ENCODE measurements at regions not wholly inside any gene's neighbourhood (a gene's known extent, or its start where the extent isn't known, plus 50 kb on each side); places are given as distances from the start of the nearest gene placed in this dataset.

- TF ChIP-seq ZBTB34 (CRISPR knock-in tag; IDR thresholded peaks at IDR 0.05): no peak
- TF ChIP-seq GMEB2 (CRISPR knock-in tag; IDR thresholded peaks at IDR 0.05; ENCODE audit: low read depth): no peak
- no peak for TF ChIP-seq ZNF777 (CRISPR knock-in tag; IDR thresholded peaks at IDR 0.05)
- TF ChIP-seq SYNCRIP (IDR thresholded peaks at IDR 0.05; ENCODE audit: insufficient read depth, low read depth, low read length): no peak
- TF ChIP-seq KDM3A (CRISPR knock-in tag; IDR thresholded peaks at IDR 0.05; ENCODE audit: low read depth): no peak
- TF ChIP-seq SOX13 (IDR thresholded peaks at IDR 0.05): no peak
- TF ChIP-seq SOX13 (CRISPR knock-in tag; conservative IDR thresholded peaks at IDR 0.05 in 1 of 2, IDR thresholded peaks at IDR 0.05 in 1 of 2): no peak
- TF ChIP-seq PLRG1 (conservative IDR thresholded peaks at IDR 0.05): no peak
- no peak for TF ChIP-seq NRL (CRISPR knock-in tag; IDR thresholded peaks at IDR 0.05; ENCODE audit: borderline replicate concordance)
Observed at GRCh38 chr11:112745973-112746372, 215.2 kb upstream of the NCAM1 start (continued).

- Histone ChIP-seq H3K9ac (ENCODE audit: insufficient read depth, low read depth, low read length) (no peak overlapping the region), H3K36me3 (replicated peaks in 1 of 2; ENCODE audit: control insufficient read depth in 1 of 2, insufficient read depth in 2 of 2, low read length in 2 of 2) (no peaks in the 10 kb centered on the region), H3K4me2 (ENCODE audit: low read depth, low read length) (no peak overlapping the region), H2AFZ (ENCODE audit: low read length) (no peak overlapping the region), H3K9me3 (ENCODE audit: low read length) (no peaks in the 10 kb centered on the region), H3K4me3 (replicated peaks in 1 of 3; ENCODE audit: insufficient read depth in 1 of 3, low read depth in 2 of 3, low read length in 3 of 3) (no peak overlapping the region), H3K4me1 (ENCODE audit: insufficient read depth, low read length) (no peaks in the 10 kb centered on the region), H3K27ac (ENCODE audit: extremely low read length, insufficient read depth, low read length) (no peak overlapping the region), H3K79me2 (ENCODE audit: insufficient read depth, low read length) (no peaks in the 10 kb centered on the region), H4K20me1 (ENCODE audit: insufficient read depth, low read length) (no peaks in the 10 kb centered on the region), H3K27me3 (ENCODE audit: control insufficient read depth in 1 of 2, insufficient read depth in 2 of 2, low read length in 2 of 2) (peaks cover 4 to 35% of the 10 kb centered on the region in 2 experiments)
- DNase-seq (ENCODE audit: low spot score) (no peak), ATAC-seq (no peak), FAIRE-seq (no peak)
- in situ Hi-C loops (cut with HindIII; ENCODE audit: extremely low pct_ligation_motif_present, low pct_unique_long_range_greater_than_20kb) (no loop called here), intact Hi-C loops (cut with micrococcal nuclease; ENCODE audit: unreplicated experiment) (no loop called here)
- ChIA-PET CTCF (ENCODE audit: low intra/inter-chr PET ratio, low total read pairs) (no interaction called here), POLR2A (no interaction called here)
- TF ChIP-seq CCDC6 (CRISPR knock-in tag; IDR thresholded peaks at IDR 0.05) (no peak), ZBTB25 (CRISPR knock-in tag; IDR thresholded peaks at IDR 0.05) (no peak), KDM5A (IDR thresholded peaks at IDR 0.05; ENCODE audit: borderline replicate concordance, low read length) (no peak)
- 4% methylated on average over 4 of the region's 5 CpGs for WGBS (ENCODE audit: low lambda C conversion rate)
- BruUV-seq (replicated peaks): no TSS peak
Observed at GRCh38 chr11:112748252-112748651, 213.0 kb upstream of the NCAM1 start.

Data from HepG2 (cell line).